SH-SY5Y (cell line): ENCODE measurements at regions not wholly inside any gene's neighbourhood (a gene's known extent, or its start where the extent isn't known, plus 50 kb on each side); places are given as distances from the start of the nearest gene placed in this dataset.

Experiments
- GATA2 ChIP-seq: IDR thresholded peaks from 2 replicates; pipeline ENCODE4 v1.6.1; 2011; ENCODE audit warnings: mild to moderate bottlenecking, low read depth, low read length
- GATA3 ChIP-seq: IDR thresholded peaks from 2 replicates; pipeline ENCODE4 v1.6.1; 2011; ENCODE audit warnings: low read depth, mild to moderate bottlenecking, low read length, moderate library complexity

DNA sequence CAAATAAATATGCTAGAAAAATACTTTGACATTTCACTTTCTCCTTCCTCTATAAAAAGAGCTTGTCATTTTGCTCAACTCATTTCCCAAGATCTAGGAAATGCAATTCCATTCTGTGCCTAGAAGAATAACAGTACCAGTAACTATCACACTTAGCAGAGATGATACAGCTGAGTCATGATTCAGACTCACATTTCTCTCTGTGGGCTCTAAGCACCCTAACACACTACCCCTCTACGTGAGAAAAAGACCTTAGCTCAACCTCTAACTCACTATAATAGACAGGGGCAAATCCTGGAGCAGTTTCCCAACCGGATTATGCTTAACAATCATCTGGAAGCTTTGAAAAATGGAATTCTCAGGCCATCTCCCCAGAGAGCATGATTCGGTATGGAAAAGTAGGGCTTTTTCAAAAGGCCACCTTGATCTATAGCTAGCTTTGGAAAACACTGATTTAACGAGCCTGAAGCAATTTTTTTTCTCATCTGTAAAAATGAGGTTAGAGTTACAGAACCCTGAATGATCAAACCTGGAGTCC is 1312.3 kb upstream of the PIK3C3 start:
- TF ChIP-seq GATA3: no peak
- TF ChIP-seq GATA2: no peak
